ENCODE measurements at regions not wholly inside any gene's neighbourhood (a gene's known extent, or its start where the extent isn't known, plus 50 kb on each side); places are given as distances from the start of the nearest gene placed in this dataset.

GRCh38 chr10:52469970-52470705, 156.1 kb downstream of the DKK1 start:
- Histone ChIP-seq H3K4me3 (no peak overlapping the region), H3K36me3 (no peaks in the 10 kb centered on the region), H3K9me3 (no peaks in the 10 kb centered on the region), H3K27ac (no peak overlapping the region), H3K27me3 (no peaks in the 10 kb centered on the region), H3K4me1 (no peaks in the 10 kb centered on the region)
- intact Hi-C loops (cut with DNase I): no loop called here
- ATAC-seq: no peak
- TF ChIP-seq CTCF (IDR thresholded peaks at IDR 0.05): no peak
- DNase-seq: no peak

GRCh38 chr10:52472406-52473146, 158.5 kb downstream of the DKK1 start:
- TF ChIP-seq CTCF (IDR thresholded peaks at IDR 0.05): no peak
- intact Hi-C loops (cut with DNase I): no loop called here
- H3K4me1 ChIP-seq: no peaks in the 10 kb centered on the region
- H3K9me3 ChIP-seq: no peaks in the 10 kb centered on the region
- H3K27me3 ChIP-seq: no peaks in the 10 kb centered on the region
- ATAC-seq (no peak), DNase-seq (no peak)
- H3K4me3 ChIP-seq: no peak overlapping the region
- no peak overlapping the region for H3K27ac ChIP-seq
- no peaks in the 10 kb centered on the region for H3K36me3 ChIP-seq

GRCh38 chr10:52474265-52474664, 160.2 kb downstream of the DKK1 start:
- TF ChIP-seq CTCF (IDR thresholded peaks at IDR 0.05): no peak
- intact Hi-C loops (cut with DNase I): no loop called here
- H3K4me1 ChIP-seq: no peaks in the 10 kb centered on the region

GRCh38 chr10:52477305-52477704, 163.2 kb downstream of the DKK1 start:
- H3K4me1 ChIP-seq: no peaks in the 10 kb centered on the region
- DNase-seq (no peak), ATAC-seq (no peak)
- no peak for TF ChIP-seq CTCF (IDR thresholded peaks at IDR 0.05)
- no peaks in the 10 kb centered on the region for H3K27me3 ChIP-seq
- no peak overlapping the region for H3K27ac ChIP-seq
- intact Hi-C loops (cut with DNase I): no loop called here
- no peaks in the 10 kb centered on the region for H3K9me3 ChIP-seq
- no peak overlapping the region for H3K4me3 ChIP-seq
- H3K36me3 ChIP-seq: no peaks in the 10 kb centered on the region

More at GRCh38 chr10:52474265-52474664, 160.2 kb downstream of the DKK1 start:
- no peak for DNase-seq
- Histone ChIP-seq H3K9me3 (no peaks in the 10 kb centered on the region), H3K27me3 (no peaks in the 10 kb centered on the region), H3K27ac (no peak overlapping the region), H3K4me3 (no peak overlapping the region), H3K36me3 (no peaks in the 10 kb centered on the region)
- ATAC-seq: peak; percentile 31

GRCh38 chr10:52479567-52479966, 165.5 kb downstream of the DKK1 start:
- H3K4me3 ChIP-seq: no peak overlapping the region
- no peaks in the 10 kb centered on the region for H3K9me3 ChIP-seq
- no peaks in the 10 kb centered on the region for H3K27me3 ChIP-seq
- TF ChIP-seq CTCF (IDR thresholded peaks at IDR 0.05): no peak
- intact Hi-C loops (cut with DNase I): no loop called here
- ATAC-seq (no peak), DNase-seq (no peak)
- no peak overlapping the region for H3K27ac ChIP-seq
- H3K36me3 ChIP-seq: no peaks in the 10 kb centered on the region
- no peaks in the 10 kb centered on the region for H3K4me1 ChIP-seq

Measured in upper lobe of right lung (tissue), 1 donor.